ENCODE measurements at regions not wholly inside any gene's neighbourhood (a gene's known extent, or its start where the extent isn't known, plus 50 kb on each side); places are given as distances from the start of the nearest gene placed in this dataset.

GRCh38 chr4:114334884-114335330, 263.7 kb upstream of the UGT8 start:
- Histone ChIP-seq H3K4me1 (ENCODE audit: control insufficient read depth, extremely low read depth, insufficient read depth, low read length) (no peaks in the 10 kb centered on the region), H4K20me1 (ENCODE audit: control insufficient read depth, extremely low read depth, insufficient read depth, low read length) (no peaks in the 10 kb centered on the region), H3K4me2 (ENCODE audit: extremely low read depth, insufficient read depth, low read length) (no peak overlapping the region), H3K9me3 (ENCODE audit: control insufficient read depth, insufficient read depth, low read depth, low read length) (no peaks in the 10 kb centered on the region), H3K79me2 (ENCODE audit: control insufficient read depth, insufficient read depth, low read length) (no peaks in the 10 kb centered on the region), H3K27me3 (ENCODE audit: control insufficient read depth, insufficient read depth, low read length) (no peaks in the 10 kb centered on the region), H3K9ac (ENCODE audit: insufficient read depth, low read length) (no peak overlapping the region), H2AFZ (ENCODE audit: low read length) (no peak overlapping the region), H3K36me3 (ENCODE audit: control insufficient read depth, insufficient read depth, low read length) (no peaks in the 10 kb centered on the region), H3K27ac (ENCODE audit: insufficient read depth, low read length) (no peak overlapping the region), H3K4me3 (replicated peaks in 1 of 4; ENCODE audit: control extremely low read depth in 1 of 4, insufficient read depth in 1 of 4, low read depth in 3 of 4, low read length in 4 of 4) (no peak overlapping the region)
- peak in 1 of 2 donors; percentile 6 for DNase-seq (ENCODE audit: low read depth in 2 of 2)
- no peak for TF ChIP-seq CTCF (conservative IDR thresholded peaks at IDR 0.05 in 1 of 2, IDR thresholded peaks at IDR 0.05 in 1 of 2; ENCODE audit: low read depth in 1 of 2, low read length in 2 of 2)
- TF ChIP-seq EZH2 (IDR thresholded peaks at IDR 0.05; ENCODE audit: low read length, missing control alignments) = no peak

GRCh38 chr4:114335339-114335738, 263.3 kb upstream of the UGT8 start:
- DNase-seq (ENCODE audit: low read depth in 2 of 2) = no peak
- Histone ChIP-seq H3K27me3 (ENCODE audit: control insufficient read depth, insufficient read depth, low read length) (no peaks in the 10 kb centered on the region), H3K9ac (ENCODE audit: insufficient read depth, low read length) (no peak overlapping the region), H3K4me1 (ENCODE audit: control insufficient read depth, extremely low read depth, insufficient read depth, low read length) (no peaks in the 10 kb centered on the region), H3K4me2 (ENCODE audit: extremely low read depth, insufficient read depth, low read length) (no peak overlapping the region), H3K27ac (ENCODE audit: insufficient read depth, low read length) (no peak overlapping the region), H4K20me1 (ENCODE audit: control insufficient read depth, extremely low read depth, insufficient read depth, low read length) (no peaks in the 10 kb centered on the region), H3K36me3 (ENCODE audit: control insufficient read depth, insufficient read depth, low read length) (no peaks in the 10 kb centered on the region), H2AFZ (ENCODE audit: low read length) (no peak overlapping the region), H3K9me3 (ENCODE audit: control insufficient read depth, insufficient read depth, low read depth, low read length) (no peaks in the 10 kb centered on the region), H3K4me3 (replicated peaks in 1 of 4; ENCODE audit: control extremely low read depth in 1 of 4, insufficient read depth in 1 of 4, low read depth in 3 of 4, low read length in 4 of 4) (no peak overlapping the region), H3K79me2 (ENCODE audit: control insufficient read depth, insufficient read depth, low read length) (no peaks in the 10 kb centered on the region)
- no peak for TF ChIP-seq EZH2 (IDR thresholded peaks at IDR 0.05; ENCODE audit: low read length, missing control alignments)
- no peak for TF ChIP-seq CTCF (conservative IDR thresholded peaks at IDR 0.05 in 1 of 2, IDR thresholded peaks at IDR 0.05 in 1 of 2; ENCODE audit: low read depth in 1 of 2, low read length in 2 of 2)

GRCh38 chr4:114343015-114343414, 255.6 kb upstream of the UGT8 start:
- DNase-seq (ENCODE audit: low read depth in 2 of 2) = peak in 1 of 2 donors; percentile 21
- Histone ChIP-seq H4K20me1 (ENCODE audit: control insufficient read depth, extremely low read depth, insufficient read depth, low read length) (no peaks in the 10 kb centered on the region), H2AFZ (ENCODE audit: low read length) (no peak overlapping the region), H3K4me1 (ENCODE audit: control insufficient read depth, extremely low read depth, insufficient read depth, low read length) (no peaks in the 10 kb centered on the region), H3K4me2 (ENCODE audit: extremely low read depth, insufficient read depth, low read length) (no peak overlapping the region), H3K9me3 (ENCODE audit: control insufficient read depth, insufficient read depth, low read depth, low read length) (no peaks in the 10 kb centered on the region), H3K27me3 (ENCODE audit: control insufficient read depth, insufficient read depth, low read length) (no peaks in the 10 kb centered on the region), H3K9ac (ENCODE audit: insufficient read depth, low read length) (no peak overlapping the region), H3K79me2 (ENCODE audit: control insufficient read depth, insufficient read depth, low read length) (no peaks in the 10 kb centered on the region), H3K36me3 (ENCODE audit: control insufficient read depth, insufficient read depth, low read length) (no peaks in the 10 kb centered on the region), H3K4me3 (replicated peaks in 1 of 4; ENCODE audit: control extremely low read depth in 1 of 4, insufficient read depth in 1 of 4, low read depth in 3 of 4, low read length in 4 of 4) (no peak overlapping the region), H3K27ac (ENCODE audit: insufficient read depth, low read length) (no peak overlapping the region)
- TF ChIP-seq CTCF (conservative IDR thresholded peaks at IDR 0.05 in 1 of 2, IDR thresholded peaks at IDR 0.05 in 1 of 2; ENCODE audit: low read depth in 1 of 2, low read length in 2 of 2) (no peak), EZH2 (IDR thresholded peaks at IDR 0.05; ENCODE audit: low read length, missing control alignments) (no peak)

Data from fibroblast of lung (primary cell).